T-cell (primary cell): ENCODE measurements at regions not wholly inside any gene's neighbourhood (a gene's known extent, or its start where the extent isn't known, plus 50 kb on each side); places are given as distances from the start of the nearest gene placed in this dataset.

Source experiments
- ATAC-seq, 4 experiments: fragments of 200-7000 bp in 3 of 4; fragments of 150-1000 bp in 1 of 4; cut with Tn5 transposase; replicated peaks in 1 of 4; 1 replicate in 3 of 4; 2 replicates in 1 of 4; pipeline ENCODE4 v1.10.0; 2021; ENCODE audit warnings: moderate library complexity in 3 of 4, mild to moderate bottlenecking in 2 of 4, moderate number of reproducible peaks in 1 of 4
- CTCF ChIA-PET, 2 donors: fragments of 300-600 bp; sonication (Branson Sonifier 250); formaldehyde crosslinking; loops; one replicate each; lab custom pipeline; 2022; ENCODE audit warnings: antibody characterized with exemption in 2 of 2; lab: Charles Lee
- POLR2A ChIA-PET, 2 donors: fragments of 300-600 bp; sonication (Branson Sonifier 250); formaldehyde crosslinking; loops; one replicate each; lab custom pipeline; 2022; ENCODE audit warnings: antibody characterized with exemption in 2 of 2; lab: Charles Lee
- DNase-seq, 35 experiments: peaks; one replicate each; pipeline versions ENCODE4 v3.0.0 to v3.0.0-alpha.2; 2013 to 2023
- H3K27ac ChIP-seq: one replicate; pipeline ENCODE4 v1.5.1; 2013; ENCODE audit warnings: low read length
- H3K27me3 ChIP-seq, 2 experiments: replicated peaks in 1 of 2; 1 replicate in 1 of 2; 2 replicates in 1 of 2; pipeline versions ENCODE4 v1.6.1 to v1.7.0; 2013; ENCODE audit warnings: low read length in 1 of 2, mixed read lengths in 1 of 2; ENCODE audit not compliant: control insufficient read depth in 2 of 2, insufficient read depth in 2 of 2; ENCODE audit errors: extremely low read depth in 1 of 2
- H3K36me3 ChIP-seq, 2 donors: 1 replicate in 1 of 2; 2 replicates in 1 of 2; pipeline versions ENCODE4 v1.6.1 to v1.7.0; 2013; ENCODE audit warnings: low read length in 1 of 2; ENCODE audit not compliant: control insufficient read depth in 2 of 2, insufficient read depth in 1 of 2; ENCODE audit errors: extremely low read depth in 1 of 2
- H3K4me1 ChIP-seq, 2 experiments: 1 replicate in 1 of 2; 2 replicates in 1 of 2; pipeline versions ENCODE4 v1.6.1 to v1.7.0; 2013; ENCODE audit warnings: low read length in 2 of 2, mixed read lengths in 1 of 2; ENCODE audit not compliant: insufficient read depth in 2 of 2, control insufficient read depth in 1 of 2; ENCODE audit errors: extremely low read depth in 1 of 2
- H3K4me3 ChIP-seq, 2 donors: 1 replicate in 1 of 2; 2 replicates in 1 of 2; pipeline versions ENCODE4 v1.5.1 to v1.7.0; 2013; ENCODE audit warnings: mild to moderate bottlenecking in 2 of 2, low read length in 1 of 2, moderate library complexity in 1 of 2; ENCODE audit not compliant: control insufficient read depth in 1 of 2; ENCODE audit errors: extremely low read depth in 1 of 2
- H3K9me3 ChIP-seq: 2 replicates; pipeline ENCODE4 v1.7.0; 2013
- H3K27ac Mint-ChIP-seq, 2 donors: one replicate each; pipeline ENCODE4 v1.8.0; 2020 to 2021; ENCODE audit warnings: mild to moderate bottlenecking in 2 of 2, mixed read lengths in 2 of 2
- H3K27me3 Mint-ChIP-seq, 2 donors: one replicate each; pipeline ENCODE4 v1.8.0; 2021 to 2022; ENCODE audit warnings: mixed read lengths in 2 of 2
- H3K36me3 Mint-ChIP-seq: one replicate; pipeline ENCODE4 v1.8.0; 2021; ENCODE audit warnings: mixed read lengths
- H3K4me1 Mint-ChIP-seq, 3 donors: one replicate each; pipeline ENCODE4 v1.8.0; 2020 to 2022; ENCODE audit warnings: mixed read lengths in 3 of 3, mild to moderate bottlenecking in 1 of 3
- H3K4me3 Mint-ChIP-seq, 3 donors: one replicate each; pipeline ENCODE4 v1.8.0; 2020 to 2022; ENCODE audit warnings: mild to moderate bottlenecking in 3 of 3, mixed read lengths in 3 of 3, moderate library complexity in 3 of 3
- H3K9me3 Mint-ChIP-seq, 3 donors: one replicate each; pipeline ENCODE4 v1.8.0; 2020 to 2022; ENCODE audit warnings: mixed read lengths in 3 of 3
- WGBS: methylation state at CpG from one replicate; pipeline ENCODE4 v1.1.5; 2013; ENCODE audit warnings: missing lambda C conversion rate; ENCODE audit not compliant: insufficient coverage; 5-methylcytosine and 5-hydroxymethylcytosine counted together

DNA sequence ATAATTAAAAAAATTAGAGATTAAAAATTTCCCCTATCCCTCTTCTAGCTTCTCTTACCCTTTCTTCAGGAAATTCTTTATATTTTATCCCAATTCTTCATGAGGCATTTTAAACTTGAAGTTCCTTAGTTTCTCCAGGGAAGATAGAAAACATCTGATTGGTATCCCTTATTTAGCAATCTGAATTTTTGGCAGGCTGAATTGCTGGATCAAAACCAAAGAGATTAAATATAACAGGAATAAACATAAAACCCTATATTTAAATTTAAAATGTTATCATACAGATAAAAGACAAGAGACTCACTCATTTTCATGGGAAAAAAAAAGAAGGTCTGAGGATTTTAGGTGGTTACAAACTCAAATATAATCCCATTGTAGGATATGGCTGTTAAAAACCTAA lies 204.2 kb downstream of the CHRM3 start:
- no peak overlapping the region for H3K4me3 ChIP-seq
- peaks cover 0 to 6% of the 10 kb centered on the region in 2 experiments for H3K4me1 ChIP-seq
- Mint-ChIP-seq H3K27me3 (no peaks in the 10 kb centered on the region), H3K27ac (no peak overlapping the region), H3K36me3 (no peaks in the 10 kb centered on the region), H3K9me3 (no peaks in the 10 kb centered on the region), H3K4me1 (peaks cover 6 to 9% (median 8%) of the 10 kb centered on the region in 3 donors), H3K4me3 (no peak overlapping the region)
- no peaks in the 10 kb centered on the region for H3K9me3 ChIP-seq
- no peaks in the 10 kb centered on the region for H3K27me3 ChIP-seq
- DNase-seq (no peak), ATAC-seq (no peak)
- no peak overlapping the region for H3K27ac ChIP-seq
- no peaks in the 10 kb centered on the region for H3K36me3 ChIP-seq
- POLR2A ChIA-PET = no interaction called here
- CTCF ChIA-PET = no interaction called here

DNA sequence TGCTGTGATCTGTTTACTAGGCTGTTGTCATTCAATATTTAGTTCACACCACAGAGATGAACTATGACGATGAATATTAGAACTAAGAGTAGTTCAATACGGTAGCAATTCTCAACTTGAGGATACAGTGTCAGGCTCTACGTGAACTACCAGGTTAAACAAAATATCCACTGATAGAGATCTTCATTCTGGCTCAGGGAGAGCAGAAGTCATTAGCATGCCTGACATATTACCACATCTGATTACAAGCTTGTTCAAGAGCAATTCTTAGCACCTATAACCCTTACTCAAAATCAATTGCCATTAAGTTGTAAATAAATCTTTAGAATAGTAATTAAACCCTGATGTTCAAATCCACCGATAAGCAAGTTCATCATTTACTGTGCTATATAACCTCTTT lies 207.2 kb downstream of the CHRM3 start:
- no peaks in the 10 kb centered on the region for H3K9me3 Mint-ChIP-seq
- H3K4me3 Mint-ChIP-seq = no peak overlapping the region
- no peaks in the 10 kb centered on the region for H3K4me1 ChIP-seq
- no peaks in the 10 kb centered on the region for H3K9me3 ChIP-seq
- CTCF ChIA-PET = no interaction called here
- no peaks in the 10 kb centered on the region for H3K27me3 ChIP-seq
- H3K27ac ChIP-seq = no peak overlapping the region
- no peaks in the 10 kb centered on the region for H3K36me3 Mint-ChIP-seq
- no peak overlapping the region for H3K4me3 ChIP-seq
- no peaks in the 10 kb centered on the region for H3K4me1 Mint-ChIP-seq
- no peaks in the 10 kb centered on the region for H3K36me3 ChIP-seq
- POLR2A ChIA-PET = no interaction called here
- ATAC-seq (no peak), DNase-seq (no peak)
- WGBS = 80% methylated on average over 1 of the region's 4 CpGs
- no peak overlapping the region for H3K27ac Mint-ChIP-seq
- H3K27me3 Mint-ChIP-seq = no peaks in the 10 kb centered on the region

DNA sequence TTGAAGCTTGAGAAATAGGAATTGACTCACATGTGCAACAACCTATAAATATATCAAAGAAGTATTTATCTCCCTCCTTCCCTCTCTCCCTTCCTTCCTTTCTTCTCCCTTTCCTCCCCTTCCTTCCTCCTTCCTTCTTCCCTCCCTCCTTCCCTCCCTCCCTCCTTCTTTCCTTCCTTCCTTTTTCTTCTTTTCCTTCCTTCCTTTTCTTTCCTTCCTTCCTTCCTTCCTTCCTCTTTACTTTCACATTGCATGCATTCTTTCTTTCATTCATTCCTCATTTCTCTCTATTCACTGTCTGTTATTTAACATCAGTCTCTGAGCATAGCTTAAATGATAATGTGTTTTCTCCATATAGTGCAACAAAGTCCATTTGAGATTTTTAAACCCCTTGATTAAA lies 214.2 kb downstream of the CHRM3 start:
- Mint-ChIP-seq H3K27ac (no peak overlapping the region), H3K9me3 (peaks cover 0 to 3% (median 0%) of the 10 kb centered on the region in 3 donors), H3K27me3 (no peaks in the 10 kb centered on the region), H3K36me3 (no peaks in the 10 kb centered on the region), H3K4me3 (no peak overlapping the region), H3K4me1 (no peaks in the 10 kb centered on the region)
- H3K27ac ChIP-seq = no peak overlapping the region
- DNase-seq (no peak), ATAC-seq (no peak)
- no peaks in the 10 kb centered on the region for H3K36me3 ChIP-seq
- POLR2A ChIA-PET = interaction anchor here in 1 of 2 donors (0.5 kb wide), 1 partner anchor 159 kb away, joined by 3 read pairs; no protein-coding TSS in a partner anchor
- no peaks in the 10 kb centered on the region for H3K4me1 ChIP-seq
- H3K27me3 ChIP-seq = no peaks in the 10 kb centered on the region
- no peaks in the 10 kb centered on the region for H3K9me3 ChIP-seq
- H3K4me3 ChIP-seq = no peak overlapping the region
- CTCF ChIA-PET = interaction anchor here in 1 of 2 donors (0.7 kb wide), 1 partner anchor 13 kb away, joined by 4 read pairs; no protein-coding TSS in a partner anchor

- Histone ChIP-seq H3K27me3 (no peaks in the 10 kb centered on the region), H3K4me3 (no peak overlapping the region), H3K4me1 (no peaks in the 10 kb centered on the region), H3K27ac (no peak overlapping the region), H3K36me3 (no peaks in the 10 kb centered on the region), H3K9me3 (no peaks in the 10 kb centered on the region)
- H3K36me3 Mint-ChIP-seq = no peaks in the 10 kb centered on the region
- H3K4me3 Mint-ChIP-seq = no peak overlapping the region
- ChIA-PET CTCF (interaction anchor here in 1 of 2 donors (0.7 kb wide), 1 partner anchor 14 kb away, joined by 4 read pairs; no protein-coding TSS in a partner anchor), POLR2A (interaction anchor here in 1 of 2 donors (0.5 kb wide), 1 partner anchor 158 kb away, joined by 3 read pairs; no protein-coding TSS in a partner anchor)
- peaks cover 0 to 3% (median 0%) of the 10 kb centered on the region in 3 donors for H3K9me3 Mint-ChIP-seq
- no peak for ATAC-seq
- no peak overlapping the region for H3K27ac Mint-ChIP-seq
- peaks cover 0 to 3% of the 10 kb centered on the region in 2 donors for H3K27me3 Mint-ChIP-seq
- no peaks in the 10 kb centered on the region for H3K4me1 Mint-ChIP-seq
- no peak for DNase-seq
These were observed 214.7 kb downstream of the CHRM3 start for GRCh38 chr1:239601108-239601507.

- Histone ChIP-seq H3K9me3 (no peaks in the 10 kb centered on the region), H3K36me3 (no peaks in the 10 kb centered on the region), H3K4me1 (no peaks in the 10 kb centered on the region), H3K4me3 (no peak overlapping the region), H3K27me3 (no peaks in the 10 kb centered on the region), H3K27ac (no peak overlapping the region)
- no peak for DNase-seq
- CTCF ChIA-PET = no interaction called here
- WGBS = no CpG with 5 or more reads among the region's 3 CpGs
- Mint-ChIP-seq H3K27ac (no peak overlapping the region), H3K36me3 (no peaks in the 10 kb centered on the region), H3K4me1 (no peaks in the 10 kb centered on the region), H3K27me3 (peaks cover 0 to 3% of the 10 kb centered on the region in 2 donors), H3K9me3 (peaks cover 0 to 3% (median 0%) of the 10 kb centered on the region in 3 donors), H3K4me3 (no peak overlapping the region)
- POLR2A ChIA-PET = no interaction called here
- ATAC-seq = no peak
These were observed 217.2 kb downstream of the CHRM3 start for GRCh38 chr1:239603530-239603929.

DNA sequence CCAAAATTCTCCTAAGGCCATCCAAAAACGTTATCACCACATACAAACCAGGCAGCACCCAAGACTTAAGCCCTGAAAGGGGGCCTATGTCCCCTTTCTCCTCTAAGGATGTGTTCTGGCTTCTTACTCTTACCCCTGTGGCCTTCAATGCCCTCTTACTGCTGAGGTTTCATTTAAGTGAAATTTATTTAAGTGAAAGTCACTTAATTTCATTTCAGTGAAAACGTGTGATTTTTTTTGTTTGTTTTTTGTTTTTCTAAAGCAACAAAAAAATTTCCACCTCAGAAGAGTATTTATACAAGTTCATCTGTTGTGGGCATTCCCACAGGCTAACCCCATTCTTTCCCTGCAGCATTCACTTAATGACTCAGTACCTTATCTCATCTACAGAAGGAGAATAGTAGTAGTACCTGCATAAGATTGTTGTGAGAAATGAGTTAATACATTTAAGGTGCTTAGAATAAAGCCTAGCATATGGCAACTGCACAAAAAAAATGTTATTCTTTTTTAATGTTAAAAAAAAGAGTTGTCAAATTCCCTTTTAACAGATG lies 220.6 kb downstream of the CHRM3 start:
- WGBS = no CpG with 5 or more reads among the region's 2 CpGs
- CTCF ChIA-PET = interaction anchor here in 1 of 2 donors (1.1 kb wide), 1 partner anchor 28 kb away, joined by 3 read pairs; no protein-coding TSS in a partner anchor
- no peaks in the 10 kb centered on the region for H3K9me3 Mint-ChIP-seq
- H3K4me1 Mint-ChIP-seq = no peaks in the 10 kb centered on the region
- POLR2A ChIA-PET = no interaction called here
- no peak overlapping the region for H3K4me3 ChIP-seq
- no peak overlapping the region for H3K27ac Mint-ChIP-seq
- peaks cover 0 to 3% of the 10 kb centered on the region in 2 donors for H3K27me3 Mint-ChIP-seq
- DNase-seq (no peak), ATAC-seq (no peak)
- no peaks in the 10 kb centered on the region for H3K27me3 ChIP-seq
- H3K36me3 Mint-ChIP-seq = no peaks in the 10 kb centered on the region
- no peak overlapping the region for H3K4me3 Mint-ChIP-seq
- H3K27ac ChIP-seq = no peak overlapping the region
- H3K36me3 ChIP-seq = no peaks in the 10 kb centered on the region
- no peaks in the 10 kb centered on the region for H3K4me1 ChIP-seq
- no peaks in the 10 kb centered on the region for H3K9me3 ChIP-seq

DNA sequence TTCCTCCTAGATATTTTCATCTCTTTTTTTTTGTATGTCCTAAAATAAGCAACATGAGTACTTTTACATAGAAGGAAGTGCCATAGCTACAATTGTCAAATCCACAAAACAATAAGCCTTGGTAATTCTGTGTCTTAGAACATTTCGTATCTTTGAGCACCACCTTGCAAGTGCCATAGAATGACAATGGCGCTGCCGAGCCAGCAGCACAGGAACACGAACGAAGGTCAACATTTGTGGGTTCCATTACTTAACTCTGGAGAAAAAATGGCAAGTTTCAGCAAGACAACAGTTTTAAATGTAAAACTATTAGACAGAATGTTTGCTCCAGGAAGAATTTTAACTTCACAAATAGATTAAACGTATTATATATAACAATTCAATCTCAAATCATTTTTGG lies 222.1 kb downstream of the CHRM3 start:
- ChIA-PET POLR2A (no interaction called here), CTCF (no interaction called here)
- 100% methylated on average over 2 of the region's 6 CpGs for WGBS
- Mint-ChIP-seq H3K4me1 (no peaks in the 10 kb centered on the region), H3K36me3 (no peaks in the 10 kb centered on the region), H3K27ac (no peak overlapping the region), H3K4me3 (no peak overlapping the region), H3K9me3 (no peaks in the 10 kb centered on the region), H3K27me3 (peaks cover 0 to 3% of the 10 kb centered on the region in 2 donors)
- Histone ChIP-seq H3K4me3 (no peak overlapping the region), H3K36me3 (no peaks in the 10 kb centered on the region), H3K27me3 (no peaks in the 10 kb centered on the region), H3K4me1 (no peaks in the 10 kb centered on the region), H3K27ac (no peak overlapping the region), H3K9me3 (no peaks in the 10 kb centered on the region)
- DNase-seq (no peak), ATAC-seq (no peak)
